ENCODE measurements at regions not wholly inside any gene's neighbourhood (a gene's known extent, or its start where the extent isn't known, plus 50 kb on each side); places are given as distances from the start of the nearest gene placed in this dataset.

DNA sequence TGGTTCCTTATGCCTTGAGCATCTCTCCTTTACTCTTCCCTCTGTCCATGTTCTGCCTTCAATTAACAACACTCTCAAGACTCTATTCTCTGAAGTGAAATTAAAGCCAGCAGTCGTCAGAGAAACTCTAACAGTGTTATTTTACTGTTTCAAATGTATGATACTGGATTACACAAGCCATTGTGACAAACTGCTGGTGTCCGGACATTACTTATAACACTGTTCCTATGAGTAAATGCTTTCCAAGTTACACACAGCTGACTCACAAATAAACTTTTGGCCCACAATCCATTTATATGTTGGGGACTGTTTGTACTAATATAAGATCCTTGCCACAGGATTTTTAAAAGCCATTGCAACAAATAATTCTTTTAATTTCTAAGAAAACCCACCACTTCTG is 63.2 kb upstream of the GHR start:
- TF ChIP-seq POU2F2 (IDR thresholded peaks at IDR 0.05; ENCODE audit: low read depth, low read length) (no peak), POLR2AphosphoS5 (IDR thresholded peaks at IDR 0.05; ENCODE audit: low read depth, low read length) (no peak), POLR2A (IDR thresholded peaks at IDR 0.05; ENCODE audit: low read depth, low read length) (no peak), TAF1 (IDR thresholded peaks at IDR 0.05; ENCODE audit: low read depth, low read length) (no peak), SPI1 (IDR thresholded peaks at IDR 0.05; ENCODE audit: low read depth, low read length) (no peak), PAX5 (IDR thresholded peaks at IDR 0.05; ENCODE audit: insufficient read depth, low read length, severe bottlenecking) (no peak)
- FAIRE-seq (no peak), DNase-seq (ENCODE audit: insufficient read length, low spot score) (no peak)

DNA sequence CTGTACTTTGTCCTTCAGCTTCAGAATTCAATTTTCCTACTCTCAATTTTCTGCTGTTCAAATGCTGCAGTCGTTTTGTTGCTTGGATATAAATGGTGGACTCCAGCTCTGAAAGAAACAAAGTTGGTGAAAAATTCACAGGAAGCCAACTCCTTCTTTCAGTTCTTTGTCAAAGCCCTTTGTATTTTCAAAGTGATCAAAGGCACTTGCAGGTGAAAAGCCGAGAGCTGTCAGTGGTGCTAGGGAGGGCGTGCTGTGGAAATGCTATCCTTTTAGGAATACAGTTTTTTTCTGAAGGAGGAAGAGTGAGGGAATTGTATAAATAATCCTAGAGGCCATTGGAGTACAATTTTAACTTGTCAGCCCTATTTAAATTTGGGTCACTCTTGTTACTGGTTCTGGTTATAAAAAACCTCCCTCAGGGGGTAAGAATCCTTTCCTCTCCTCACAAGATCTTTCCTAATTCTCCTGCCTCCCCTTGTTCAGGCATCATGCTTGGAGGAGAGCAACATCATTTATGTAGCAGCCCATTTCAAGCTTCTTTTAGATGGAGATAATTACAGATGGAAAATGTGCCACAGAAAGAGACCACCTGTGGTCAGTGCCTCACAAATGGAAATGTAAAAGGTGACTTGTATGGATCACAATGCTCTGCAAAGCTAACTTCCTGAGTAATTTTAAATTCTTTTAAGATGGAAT is 62.5 kb upstream of the GHR start:
- DNase-seq (ENCODE audit: insufficient read length, low spot score) (no peak), FAIRE-seq (no peak)
- TF ChIP-seq POU2F2 (IDR thresholded peaks at IDR 0.05; ENCODE audit: low read depth, low read length), result no peak
- no peak for TF ChIP-seq POLR2A (IDR thresholded peaks at IDR 0.05; ENCODE audit: low read depth, low read length)
- no peak for TF ChIP-seq PAX5 (IDR thresholded peaks at IDR 0.05; ENCODE audit: insufficient read depth, low read length, severe bottlenecking)

DNA sequence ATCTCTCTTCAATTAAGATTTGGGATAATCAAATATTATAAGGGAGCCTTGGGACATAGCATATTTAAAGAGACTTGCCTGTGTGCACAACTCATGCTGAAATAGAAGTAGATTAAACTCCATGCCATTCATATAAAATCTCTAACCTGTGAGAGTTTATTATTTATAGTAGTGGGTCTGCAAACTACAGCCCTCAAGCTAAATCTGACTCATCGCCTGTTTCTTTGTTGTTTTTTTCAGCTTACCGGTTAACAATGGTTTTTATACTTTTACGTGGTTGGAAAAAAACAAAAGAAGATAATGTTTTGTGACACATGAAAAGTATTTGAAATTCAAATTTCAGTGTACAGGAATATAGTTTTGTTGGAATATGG is 61.9 kb upstream of the GHR start:
- FAIRE-seq (no peak), DNase-seq (ENCODE audit: insufficient read length, low spot score) (no peak)
- TF ChIP-seq PAX5 (IDR thresholded peaks at IDR 0.05; ENCODE audit: insufficient read depth, low read length, severe bottlenecking) (no peak), POLR2A (IDR thresholded peaks at IDR 0.05; ENCODE audit: low read depth, low read length) (no peak), TAF1 (IDR thresholded peaks at IDR 0.05; ENCODE audit: low read depth, low read length) (no peak), POLR2AphosphoS5 (IDR thresholded peaks at IDR 0.05; ENCODE audit: low read depth, low read length) (no peak), POU2F2 (IDR thresholded peaks at IDR 0.05; ENCODE audit: low read depth, low read length) (no peak), SPI1 (IDR thresholded peaks at IDR 0.05; ENCODE audit: low read depth, low read length) (no peak)

DNA sequence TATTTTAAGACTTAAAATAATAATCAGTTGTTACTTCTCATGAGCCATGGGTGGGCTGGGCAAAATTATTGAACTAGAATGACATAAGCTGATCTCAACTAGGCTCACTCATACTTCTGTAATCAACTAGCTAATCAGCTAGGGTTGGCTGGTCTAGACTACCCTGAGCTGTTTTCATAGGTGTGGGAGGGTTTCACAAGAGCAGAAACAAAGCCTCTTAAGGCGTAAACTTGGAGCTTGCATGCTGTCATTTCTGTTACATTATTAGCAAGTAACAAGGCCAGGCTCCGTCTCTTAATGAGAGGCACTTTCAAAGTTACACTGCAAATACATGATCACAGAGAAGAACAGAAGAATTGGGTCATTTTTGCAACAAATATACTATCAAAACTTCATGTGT is 57.2 kb upstream of the GHR start:
- FAIRE-seq (no peak), DNase-seq (ENCODE audit: insufficient read length, low spot score) (no peak)
- TF ChIP-seq PAX5 (IDR thresholded peaks at IDR 0.05; ENCODE audit: insufficient read depth, low read length, severe bottlenecking) (no peak), SPI1 (IDR thresholded peaks at IDR 0.05; ENCODE audit: low read depth, low read length) (no peak), POU2F2 (IDR thresholded peaks at IDR 0.05; ENCODE audit: low read depth, low read length) (no peak)

Data from GM12891 (cell line).